Thyroid gland (tissue), 4 donors: ENCODE measurements at regions not wholly inside any gene's neighbourhood (a gene's known extent, or its start where the extent isn't known, plus 50 kb on each side); places are given as distances from the start of the nearest gene placed in this dataset.

Experiments used
- DNase-seq, 2 donors: peaks; one replicate each; pipeline ENCODE4 v3.0.0-alpha.2; 2019
- H3K27ac ChIP-seq, 3 donors: fragments of 200-600 bp; sonication (generic); 1 replicate in 2 of 3; 2 replicates in 1 of 3; pipeline ENCODE4 v1.5.1; 2016 to 2019; ENCODE audit warnings: mild to moderate bottlenecking in 1 of 3, moderate library complexity in 1 of 3
- H3K27me3 ChIP-seq: fragments of 200-600 bp; sonication (generic); one replicate; pipeline ENCODE4 v1.5.1; 2019
- H3K36me3 ChIP-seq, 2 donors: fragments of 200-600 bp; sonication (generic); one replicate each; pipeline ENCODE4 v1.5.1; 2016 to 2019
- H3K4me1 ChIP-seq, 2 donors: fragments of 200-600 bp; sonication (generic); one replicate each; pipeline ENCODE4 v1.5.1; 2017 to 2019
- H3K4me3 ChIP-seq, 3 donors: fragments of 200-600 bp; sonication (generic); replicated peaks in 1 of 3; 1 replicate in 2 of 3; 2 replicates in 1 of 3; pipeline ENCODE4 v1.5.1; 2016; ENCODE audit warnings: mild to moderate bottlenecking in 1 of 3
- H3K9me3 ChIP-seq: fragments of 200-600 bp; sonication (generic); one replicate; pipeline ENCODE4 v1.5.1; 2017
- CTCF ChIP-seq, 6 experiments: fragments of 200-600 bp in 3 of 6; fragments of 450-650 bp in 3 of 6; sonication (generic) in 3 of 6; IDR thresholded peaks; one replicate each; pipeline ENCODE4 v1.5.1; 2016 to 2019; ENCODE audit warnings: antibody characterized with exemption in 6 of 6, mild to moderate bottlenecking in 2 of 6, inconsistent platforms in 1 of 6, moderate library complexity in 1 of 6
- POLR2A ChIP-seq, 2 donors: fragments of 450-650 bp; IDR thresholded peaks; one replicate each; pipeline ENCODE4 v1.6.1; 2017; ENCODE audit warnings: antibody characterized with exemption in 2 of 2, mild to moderate bottlenecking in 2 of 2, moderate library complexity in 1 of 2
- WGBS, 2 donors: methylation state at CpG; one replicate each; pipeline ENCODE4 v1.1.5; 2017; 5-methylcytosine and 5-hydroxymethylcytosine counted together
- intact Hi-C: fragments of 100-400 bp; cut with DNase I; formaldehyde crosslinking; loops from one replicate; pipeline ENCODE4 v1.15.1; 2023

- no peak for DNase-seq
- WGBS, 2 donors = 83 to 96% methylated on average over 1 to 5 of the region's 8 CpGs
- no peaks in the 10 kb centered on the region for H3K36me3 ChIP-seq
- no peaks in the 10 kb centered on the region for H3K9me3 ChIP-seq
- intact Hi-C loops = no loop called here
- TF ChIP-seq CTCF (IDR thresholded peaks at IDR 0.05) (no peak), POLR2A (IDR thresholded peaks at IDR 0.05) (no peak)
- no peak overlapping the region for H3K4me3 ChIP-seq
- H3K27me3 ChIP-seq = no peaks in the 10 kb centered on the region
- H3K27ac ChIP-seq = no peak overlapping the region
- no peaks in the 10 kb centered on the region for H3K4me1 ChIP-seq
Observed at GRCh38 chr4:132958457-132959263, 190.4 kb upstream of the PCDH10 start.

- 93 to 100% methylated on average over 1 of the region's 1 CpG for WGBS, 2 donors
- no peaks in the 10 kb centered on the region for H3K9me3 ChIP-seq
Observed at GRCh38 chr4:132981611-132982010, 167.5 kb upstream of the PCDH10 start.

DNA sequence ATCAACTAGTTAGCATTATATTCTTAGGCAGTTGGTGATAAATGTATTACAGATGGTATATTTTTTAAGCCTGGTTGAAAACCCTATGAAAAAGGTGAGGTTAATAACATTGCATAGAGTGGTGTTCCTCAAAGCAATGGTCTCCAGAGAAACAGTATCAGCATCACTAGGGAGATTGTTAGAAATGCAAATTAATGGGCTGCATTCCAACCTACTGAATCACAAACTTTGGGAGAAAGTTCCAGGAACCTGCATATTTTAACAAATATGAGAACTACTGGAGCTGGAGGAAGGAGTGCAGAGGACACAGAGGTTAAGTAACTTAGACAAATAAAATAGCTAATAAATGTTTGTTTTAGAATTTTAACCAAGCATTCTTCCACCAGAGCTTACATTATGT is 166.9 kb upstream of the PCDH10 start:
- Histone ChIP-seq H3K9me3 (no peaks in the 10 kb centered on the region), H3K27me3 (no peaks in the 10 kb centered on the region), H3K4me1 (no peaks in the 10 kb centered on the region), H3K36me3 (no peaks in the 10 kb centered on the region), H3K27ac (no peak overlapping the region), H3K4me3 (no peak overlapping the region)
- no peak for TF ChIP-seq CTCF (IDR thresholded peaks at IDR 0.05)
- no peak for TF ChIP-seq POLR2A (IDR thresholded peaks at IDR 0.05)
- DNase-seq = no peak
- intact Hi-C loops = no loop called here

More at GRCh38 chr4:132981611-132982010, 167.5 kb upstream of the PCDH10 start:
- H3K4me3 ChIP-seq = no peak overlapping the region
- H3K27ac ChIP-seq = no peak overlapping the region
- no peak for DNase-seq
- no peak for TF ChIP-seq POLR2A (IDR thresholded peaks at IDR 0.05)
- no peak for TF ChIP-seq CTCF (IDR thresholded peaks at IDR 0.05)
- intact Hi-C loops = no loop called here
- H3K36me3 ChIP-seq = no peaks in the 10 kb centered on the region
- H3K4me1 ChIP-seq = no peaks in the 10 kb centered on the region
- no peaks in the 10 kb centered on the region for H3K27me3 ChIP-seq

DNA sequence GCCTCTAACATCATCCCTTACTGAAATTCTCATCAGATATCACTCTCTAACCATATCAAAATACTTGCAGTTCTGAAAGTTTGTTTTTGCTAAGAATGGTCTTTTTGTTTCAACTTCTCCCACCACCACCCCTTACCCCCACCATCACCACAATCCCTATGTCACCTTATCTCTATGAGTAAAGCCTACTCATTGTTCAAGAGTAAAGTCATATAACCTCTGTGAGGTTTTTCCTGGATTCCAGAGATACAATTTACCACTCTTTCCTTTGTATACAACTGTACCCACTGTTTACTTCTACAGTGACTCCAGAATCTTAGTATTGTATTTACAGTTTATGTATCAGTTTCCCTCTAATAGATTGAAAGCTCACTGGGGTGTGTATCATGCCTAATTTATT is 158.0 kb upstream of the PCDH10 start:
- no peak overlapping the region for H3K4me3 ChIP-seq
- TF ChIP-seq CTCF (IDR thresholded peaks at IDR 0.05) = no peak
- no peak for TF ChIP-seq POLR2A (IDR thresholded peaks at IDR 0.05)
- H3K9me3 ChIP-seq = no peaks in the 10 kb centered on the region
- H3K27me3 ChIP-seq = no peaks in the 10 kb centered on the region
- H3K36me3 ChIP-seq = no peaks in the 10 kb centered on the region
- no peak overlapping the region for H3K27ac ChIP-seq
- no peaks in the 10 kb centered on the region for H3K4me1 ChIP-seq
- DNase-seq = no peak
- intact Hi-C loops = no loop called here

DNA sequence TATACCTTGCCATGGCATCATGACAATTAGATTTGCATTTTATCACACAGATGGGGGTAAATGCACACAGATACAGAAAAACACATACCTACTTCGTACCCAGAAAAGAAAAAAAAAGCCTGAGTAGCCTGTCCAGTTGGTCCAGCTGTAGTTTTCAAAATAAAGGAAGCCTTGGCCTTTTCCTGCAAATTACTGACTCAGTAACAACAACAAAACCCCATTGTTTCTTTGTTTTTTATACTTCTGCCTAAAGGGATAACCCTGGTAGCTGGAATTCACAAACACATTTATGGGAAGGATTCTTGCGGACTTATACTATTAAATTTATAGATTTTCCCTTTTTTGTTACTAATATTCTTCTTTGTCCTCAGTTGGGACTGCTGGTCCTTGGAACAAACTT is 156.4 kb upstream of the PCDH10 start:
- Histone ChIP-seq H3K4me1 (no peaks in the 10 kb centered on the region), H3K27ac (no peak overlapping the region), H3K4me3 (no peak overlapping the region), H3K36me3 (no peaks in the 10 kb centered on the region), H3K27me3 (no peaks in the 10 kb centered on the region), H3K9me3 (no peaks in the 10 kb centered on the region)
- no peak for TF ChIP-seq POLR2A (IDR thresholded peaks at IDR 0.05)
- TF ChIP-seq CTCF (IDR thresholded peaks at IDR 0.05) = no peak
- 47 to 58% methylated on average over 2 of the region's 2 CpGs for WGBS, 2 donors
- intact Hi-C loops = no loop called here
- DNase-seq = no peak
